Glomerular visceral epithelial cell (primary cell): ENCODE measurements at regions not wholly inside any gene's neighbourhood (a gene's known extent, or its start where the extent isn't known, plus 50 kb on each side); places are given as distances from the start of the nearest gene placed in this dataset.
"Not testable (repeated sequence)": the region's sequence is repeated elsewhere in the genome, so short reads cannot be mapped to it uniquely, and the experiment has no call there.

Experiments used
- DNase-seq: peaks from one replicate; pipeline ENCODE4 v3.0.0-alpha.2; 2016; ENCODE audit errors: extremely low spot score

GRCh38 chr4:118410138-118410537 lies 57.3 kb upstream of the PRSS12 start:
- no peak for DNase-seq

GRCh38 chr4:118417325-118417724 lies 64.5 kb upstream of the PRSS12 start:
- peak; percentile 13 for DNase-seq

GRCh38 chr4:118417800-118418199 lies 65.0 kb upstream of the PRSS12 start:
- not testable (repeated sequence) for DNase-seq

GRCh38 chr4:118418396-118418795 lies 65.6 kb upstream of the PRSS12 start:
- DNase-seq, result not testable (repeated sequence)

GRCh38 chr4:118419626-118420025 lies 66.8 kb upstream of the PRSS12 start:
- not testable (repeated sequence) for DNase-seq

- DNase-seq, result peak; percentile 65
Measured at GRCh38 chr4:118424062-118424461, 71.3 kb upstream of the PRSS12 start.

- DNase-seq, result not testable (repeated sequence)
Measured at GRCh38 chr4:118428881-118429280, 76.1 kb upstream of the PRSS12 start.

GRCh38 chr4:118432359-118432758 lies 79.6 kb upstream of the PRSS12 start:
- DNase-seq, result peak; percentile 46

GRCh38 chr4:118433612-118434375 lies 81.0 kb upstream of the PRSS12 start:
- DNase-seq, result not testable (repeated sequence)

GRCh38 chr4:118435415-118435814 lies 82.6 kb upstream of the PRSS12 start:
- not testable (repeated sequence) for DNase-seq

GRCh38 chr4:118442115-118442837 lies 89.5 kb upstream of the PRSS12 start:
- not testable (repeated sequence) for DNase-seq

- DNase-seq, result not testable (repeated sequence)
Measured at GRCh38 chr4:118447397-118447796, 94.6 kb upstream of the PRSS12 start.

- DNase-seq, result not testable (repeated sequence)
Measured at GRCh38 chr4:118454857-118455256, 102.1 kb upstream of the PRSS12 start.

GRCh38 chr4:118461435-118461834 lies 108.6 kb upstream of the PRSS12 start:
- not testable (repeated sequence) for DNase-seq

GRCh38 chr4:118465831-118466230 lies 113.0 kb upstream of the PRSS12 start:
- not testable (repeated sequence) for DNase-seq

GRCh38 chr4:118474001-118474626 lies 121.3 kb upstream of the PRSS12 start:
- DNase-seq, result peak; percentile 30

GRCh38 chr4:118474771-118475170 lies 122.0 kb upstream of the PRSS12 start:
- DNase-seq, result not testable (repeated sequence)

- not testable (repeated sequence) for DNase-seq
Measured at GRCh38 chr4:118475901-118476300, 123.1 kb upstream of the PRSS12 start.

- not testable (repeated sequence) for DNase-seq
Measured at GRCh38 chr4:118477826-118478225, 125.0 kb upstream of the PRSS12 start.

GRCh38 chr4:118485801-118486314 lies 133.1 kb upstream of the PRSS12 start:
- DNase-seq, result not testable (repeated sequence)

- DNase-seq, result not testable (repeated sequence)
Measured at GRCh38 chr4:118492963-118493362, 140.2 kb upstream of the PRSS12 start.

GRCh38 chr4:118494437-118494836 lies 141.6 kb upstream of the PRSS12 start:
- DNase-seq, result not testable (repeated sequence)
